HG02571 (cell line): ENCODE measurements at regions not wholly inside any gene's neighbourhood (a gene's known extent, or its start where the extent isn't known, plus 50 kb on each side); places are given as distances from the start of the nearest gene placed in this dataset.
"Not testable (repeated sequence)": the region's sequence is repeated elsewhere in the genome, so short reads cannot be mapped to it uniquely, and the experiment has no call there.

Experiments
- ATAC-seq: cut with Tn5 transposase; IDR thresholded peaks from one replicate; pipeline ENCODE4 v1.9.1; 2021; ENCODE audit warnings: mild to moderate bottlenecking, moderate library complexity; ENCODE audit not compliant: unreplicated experiment

GRCh38 chr14:59134307-59134706 is 54.2 kb upstream of the DAAM1 start:
- no peak for ATAC-seq

- ATAC-seq: no peak
These were observed 51.2 kb upstream of the DAAM1 start for GRCh38 chr14:59137256-59137655.

GRCh38 chr14:59138576-59138975 is 49.9 kb upstream of the DAAM1 start:
- ATAC-seq: not testable (repeated sequence)
